ENCODE measurements at regions not wholly inside any gene's neighbourhood (a gene's known extent, or its start where the extent isn't known, plus 50 kb on each side); places are given as distances from the start of the nearest gene placed in this dataset.
"Not testable (repeated sequence)": the region's sequence is repeated elsewhere in the genome, so short reads cannot be mapped to it uniquely, and the experiment has no call there.

DNA sequence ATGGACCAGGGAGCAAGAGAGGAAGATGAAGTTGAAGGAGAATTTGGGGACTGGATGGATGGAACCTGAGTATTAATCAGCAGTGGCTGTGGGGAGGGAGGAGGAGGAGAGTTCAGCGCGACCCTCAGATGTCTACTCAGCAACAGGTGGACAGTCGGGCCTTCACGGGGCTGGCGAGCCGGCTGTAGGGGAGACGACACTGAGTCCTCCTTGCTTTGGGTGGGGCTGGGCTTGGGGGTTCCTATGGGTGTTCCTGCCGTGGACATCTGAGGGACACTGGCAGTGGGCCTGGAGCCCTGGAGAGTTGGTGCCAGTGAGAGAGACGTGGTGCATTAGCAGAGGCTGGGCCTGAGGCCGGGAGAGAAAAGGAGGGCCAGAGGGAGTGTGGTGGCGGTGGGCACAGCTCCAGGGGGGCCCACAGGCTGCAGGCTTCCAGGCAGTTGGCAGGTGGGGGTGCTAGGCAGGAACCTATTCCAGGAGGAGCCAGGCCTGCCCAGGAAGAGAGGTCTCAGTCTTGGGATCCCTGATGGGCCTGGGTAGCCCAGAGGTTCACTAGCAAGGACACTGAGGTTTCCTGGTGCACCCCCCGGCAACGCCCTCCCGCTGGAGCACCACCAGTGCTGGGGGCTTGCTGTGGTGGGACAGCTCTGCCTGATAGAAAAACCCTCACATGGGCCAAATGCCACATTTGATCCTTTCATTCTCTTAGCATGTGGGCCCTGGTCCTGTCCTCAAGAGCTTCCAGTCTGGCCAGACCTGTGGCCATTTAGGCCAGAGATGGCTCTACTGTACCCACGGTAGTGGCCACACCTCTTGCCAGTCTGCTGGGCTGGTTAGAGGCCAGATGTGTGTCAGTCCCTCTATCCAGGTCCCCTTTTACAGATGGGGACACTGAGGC is 187.4 kb downstream of the TBC1D2B start:
- H3K4me3 ChIP-seq; H3K27ac ChIP-seq; H3K4me1 ChIP-seq; intact Hi-C loops (cut with DNase I; ENCODE audit: low total_unique reads); H3K9me3 ChIP-seq; H3K36me3 ChIP-seq; H3K27me3 ChIP-seq (replicated peaks in 1 of 7): not testable (repeated sequence)
- 77 to 90% (median 85%) methylated on average over 11 to 15 of the region's 15 CpGs for WGBS, 5 donors
- DNase-seq, result peak; percentile 54

GRCh38 chr15:77889009-77889806 is 188.3 kb downstream of the TBC1D2B start:
- peaks cover 0 to 3% (median 0%) of the 10 kb centered on the region in 7 donors for H3K27me3 ChIP-seq (replicated peaks in 1 of 7)
- intact Hi-C loops (cut with DNase I; ENCODE audit: low total_unique reads), result no loop called here
- no peaks in the 10 kb centered on the region for H3K36me3 ChIP-seq
- peaks cover 0 to 9% (median 0%) of the 10 kb centered on the region in 6 donors for H3K4me1 ChIP-seq
- H3K27ac ChIP-seq, result no peak overlapping the region
- no peak for TF ChIP-seq POLR2AphosphoS5 (IDR thresholded peaks at IDR 0.05)
- TF ChIP-seq POLR2A (IDR thresholded peaks at IDR 0.05), result no peak
- TF ChIP-seq, protein P1, sequence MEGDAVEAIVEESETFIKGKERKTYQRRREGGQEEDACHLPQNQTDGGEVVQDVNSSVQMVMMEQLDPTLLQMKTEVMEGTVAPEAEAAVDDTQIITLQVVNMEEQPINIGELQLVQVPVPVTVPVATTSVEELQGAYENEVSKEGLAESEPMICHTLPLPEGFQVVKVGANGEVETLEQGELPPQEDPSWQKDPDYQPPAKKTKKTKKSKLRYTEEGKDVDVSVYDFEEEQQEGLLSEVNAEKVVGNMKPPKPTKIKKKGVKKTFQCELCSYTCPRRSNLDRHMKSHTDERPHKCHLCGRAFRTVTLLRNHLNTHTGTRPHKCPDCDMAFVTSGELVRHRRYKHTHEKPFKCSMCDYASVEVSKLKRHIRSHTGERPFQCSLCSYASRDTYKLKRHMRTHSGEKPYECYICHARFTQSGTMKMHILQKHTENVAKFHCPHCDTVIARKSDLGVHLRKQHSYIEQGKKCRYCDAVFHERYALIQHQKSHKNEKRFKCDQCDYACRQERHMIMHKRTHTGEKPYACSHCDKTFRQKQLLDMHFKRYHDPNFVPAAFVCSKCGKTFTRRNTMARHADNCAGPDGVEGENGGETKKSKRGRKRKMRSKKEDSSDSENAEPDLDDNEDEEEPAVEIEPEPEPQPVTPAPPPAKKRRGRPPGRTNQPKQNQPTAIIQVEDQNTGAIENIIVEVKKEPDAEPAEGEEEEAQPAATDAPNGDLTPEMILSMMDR (IDR thresholded peaks at IDR 0.05 in 8 of 11, conservative IDR thresholded peaks at IDR 0.05 in 3 of 11), result no peak
- WGBS, 5 donors, result 82 to 90% (median 89%) methylated on average over 15 to 17 of the region's 17 CpGs
- DNase-seq, result no peak
- no peaks in the 10 kb centered on the region for H3K9me3 ChIP-seq
- H3K4me3 ChIP-seq, result no peak overlapping the region

- H3K9me3 ChIP-seq; H3K4me1 ChIP-seq; DNase-seq; H3K27me3 ChIP-seq (replicated peaks in 1 of 7); intact Hi-C loops (cut with DNase I; ENCODE audit: low total_unique reads); H3K27ac ChIP-seq; H3K36me3 ChIP-seq; H3K4me3 ChIP-seq: not testable (repeated sequence)
- WGBS, 5 donors, result 63 to 78% (median 65%) methylated on average over 5 to 11 of the region's 16 CpGs; no CpG with 5 or more reads in 1 of the 5 donors
Observed at GRCh38 chr15:77887563-77888429, 189.7 kb downstream of the TBC1D2B start.

DNA sequence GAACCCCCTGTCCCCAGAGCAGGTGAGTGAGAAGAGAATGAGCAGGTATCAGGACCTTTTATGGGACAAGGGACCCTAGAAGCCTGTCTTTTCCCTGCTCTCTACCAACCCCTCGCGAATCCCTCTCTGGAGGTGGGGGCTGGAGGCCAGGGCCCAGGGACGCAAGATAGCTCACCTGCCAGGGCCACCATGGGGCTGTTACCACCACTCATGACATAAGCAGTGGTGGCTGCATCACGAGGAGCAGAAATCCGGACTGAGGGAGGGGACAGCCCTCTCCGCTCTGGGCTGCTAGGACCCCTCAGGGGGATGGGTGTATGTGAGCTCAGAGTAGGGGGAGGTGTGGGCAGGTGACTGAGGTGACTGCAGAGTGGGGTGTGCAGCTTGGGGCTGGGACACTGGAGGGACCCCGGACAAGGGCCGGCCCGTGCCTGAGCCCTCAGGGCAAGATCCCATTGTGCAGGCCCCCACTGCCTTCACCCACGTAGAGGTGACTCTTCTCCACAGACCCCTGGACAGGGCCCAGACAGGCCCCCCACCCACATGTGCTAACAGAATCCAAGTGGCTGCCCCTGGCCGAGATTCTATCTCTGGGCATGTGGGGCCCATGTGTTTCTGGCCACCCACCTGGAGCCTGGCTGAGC is 190.6 kb downstream of the TBC1D2B start:
- WGBS, 5 donors, result 91 to 96% (median 95%) methylated on average over 8 to 11 of the region's 11 CpGs

GRCh38 chr15:77885877-77886500 is 191.5 kb downstream of the TBC1D2B start:
- H3K27ac ChIP-seq, DNase-seq: not testable (repeated sequence)

More for the DNA sequence above, 190.6 kb downstream of the TBC1D2B start:
- Histone ChIP-seq H3K27ac (no peak overlapping the region), H3K4me1 (peaks cover 0 to 9% (median 0%) of the 10 kb centered on the region in 6 donors), H3K9me3 (no peaks in the 10 kb centered on the region), H3K27me3 (replicated peaks in 1 of 7) (no peaks in the 10 kb centered on the region), H3K36me3 (no peaks in the 10 kb centered on the region), H3K4me3 (no peak overlapping the region)
- DNase-seq, result no peak
- TF ChIP-seq POLR2A (IDR thresholded peaks at IDR 0.05) (no peak), POLR2AphosphoS5 (IDR thresholded peaks at IDR 0.05) (no peak)
- TF ChIP-seq, protein P1 (IDR thresholded peaks at IDR 0.05 in 8 of 11, conservative IDR thresholded peaks at IDR 0.05 in 3 of 11), result no peak
- intact Hi-C loops (cut with DNase I; ENCODE audit: low total_unique reads), result no loop called here

DNA sequence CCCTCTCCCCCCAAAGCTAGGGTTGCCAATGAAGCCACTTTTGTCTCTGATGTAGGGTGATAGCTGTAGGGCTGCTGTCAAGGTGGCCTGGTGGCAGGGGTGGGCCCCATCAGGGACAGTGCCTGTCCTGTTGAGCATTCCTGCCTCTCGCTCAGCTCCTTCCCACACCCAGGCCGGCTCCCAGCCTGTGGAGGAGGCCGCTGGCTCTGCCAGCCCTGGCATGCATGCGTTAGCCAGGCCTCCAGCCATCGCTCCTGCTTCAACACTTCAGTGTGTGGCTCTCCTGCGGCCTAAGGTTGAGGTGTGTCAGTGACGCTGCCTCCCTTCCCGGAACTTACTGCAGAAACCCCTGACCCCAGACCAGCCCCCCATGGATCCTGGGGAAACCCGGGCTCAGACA is 194.5 kb downstream of the TBC1D2B start:
- no CpG with 5 or more reads among the region's 9 CpGs for WGBS, 5 donors

More at GRCh38 chr15:77885877-77886500, 191.5 kb downstream of the TBC1D2B start:
- H3K4me3 ChIP-seq; intact Hi-C loops (cut with DNase I; ENCODE audit: low total_unique reads); H3K27me3 ChIP-seq (replicated peaks in 1 of 7); H3K4me1 ChIP-seq; H3K36me3 ChIP-seq; H3K9me3 ChIP-seq: not testable (repeated sequence)
- 85 to 97% (median 94%) methylated on average over 17 of the region's 17 CpGs for WGBS, 5 donors

More for the DNA sequence above, 194.5 kb downstream of the TBC1D2B start:
- intact Hi-C loops (cut with DNase I; ENCODE audit: low total_unique reads); H3K9me3 ChIP-seq; H3K27me3 ChIP-seq (replicated peaks in 1 of 7); DNase-seq; H3K27ac ChIP-seq; H3K36me3 ChIP-seq; H3K4me3 ChIP-seq; H3K4me1 ChIP-seq: not testable (repeated sequence)
